CD14-positive monocyte (primary cell): ENCODE measurements at regions not wholly inside any gene's neighbourhood (a gene's known extent, or its start where the extent isn't known, plus 50 kb on each side); places are given as distances from the start of the nearest gene placed in this dataset.
A peak's percentile ranks its signal among the peaks of the same experiment; 100 is the strongest.
"Not testable (repeated sequence)": the region's sequence is repeated elsewhere in the genome, so short reads cannot be mapped to it uniquely, and the experiment has no call there.

Experiments
- DNase-seq, 3 donors: peaks; one replicate each; pipeline ENCODE4 v3.0.0-alpha.2; 2011 to 2022
- H2AFZ ChIP-seq: 2 replicates; pipeline ENCODE4 v1.6.0; 2012; ENCODE audit warnings: mild to moderate bottlenecking, low read depth, low read length, inconsistent platforms; ENCODE audit not compliant: insufficient read depth, poor library complexity, severe bottlenecking
- H3K27ac ChIP-seq, 2 donors: 1 replicate in 1 of 2; 2 replicates in 1 of 2; pipeline ENCODE4 v1.5.1; 2012 to 2013; ENCODE audit warnings: low read length in 2 of 2, control low read depth in 1 of 2, inconsistent platforms in 1 of 2, low read depth in 1 of 2, mild to moderate bottlenecking in 1 of 2
- H3K27me3 ChIP-seq, 2 donors: one replicate each; pipeline versions ENCODE4 v1.6.0 to v1.6.1; 2011 to 2013; ENCODE audit warnings: low read length in 2 of 2; ENCODE audit not compliant: control insufficient read depth in 2 of 2, insufficient read depth in 2 of 2
- H3K36me3 ChIP-seq, 2 donors: replicated peaks in 1 of 2; 1 replicate in 1 of 2; 2 replicates in 1 of 2; pipeline versions ENCODE4 v1.5.1 to v1.6.1; 2012 to 2013; ENCODE audit warnings: low read length in 2 of 2, control low read depth in 1 of 2, inconsistent platforms in 1 of 2, mild to moderate bottlenecking in 1 of 2; ENCODE audit not compliant: insufficient read depth in 2 of 2, control insufficient read depth in 1 of 2
- H3K4me1 ChIP-seq, 2 donors: 1 replicate in 1 of 2; 2 replicates in 1 of 2; pipeline versions ENCODE4 v1.5.1 to v1.6.1; 2012 to 2013; ENCODE audit warnings: low read length in 2 of 2, control low read depth in 1 of 2, inconsistent platforms in 1 of 2, mild to moderate bottlenecking in 1 of 2, moderate library complexity in 1 of 2; ENCODE audit not compliant: insufficient read depth in 2 of 2, control insufficient read depth in 1 of 2
- H3K4me2 ChIP-seq: replicated peaks from 2 replicates; pipeline ENCODE3; 2012; ENCODE audit warnings: low read length, moderate library complexity, mild to moderate bottlenecking; ENCODE audit not compliant: poor library complexity, severe bottlenecking; ENCODE audit errors: extremely low read depth
- H3K4me3 ChIP-seq, 3 experiments: fragments of 200-600 bp in 1 of 3; sonication (generic) in 1 of 3; replicated peaks in 1 of 3; 1 replicate in 2 of 3; 2 replicates in 1 of 3; pipeline ENCODE4 v1.5.1; 2011 to 2013; ENCODE audit warnings: low read length in 3 of 3, mild to moderate bottlenecking in 3 of 3, control low read depth in 2 of 3, low read depth in 2 of 3, inconsistent platforms in 1 of 3, moderate library complexity in 1 of 3
- H3K79me2 ChIP-seq: 2 replicates; pipeline ENCODE4 v1.6.0; 2012; ENCODE audit warnings: mild to moderate bottlenecking, control low read depth, inconsistent platforms, low read length, moderate library complexity; ENCODE audit not compliant: insufficient read depth
- H3K9ac ChIP-seq: 2 replicates; pipeline ENCODE4 v1.6.0; 2017; ENCODE audit warnings: low read length, mild to moderate bottlenecking; ENCODE audit not compliant: insufficient read depth, poor library complexity, severe bottlenecking
- H3K9me3 ChIP-seq, 2 donors: replicated peaks in 1 of 2; 1 replicate in 1 of 2; 2 replicates in 1 of 2; pipeline versions ENCODE4 v1.5.1 to v1.6.1; 2012 to 2013; ENCODE audit warnings: low read length in 2 of 2, control low read depth in 1 of 2; ENCODE audit not compliant: control insufficient read depth in 1 of 2, insufficient read depth in 1 of 2
- H4K20me1 ChIP-seq: 2 replicates; pipeline ENCODE4 v1.6.0; 2012; ENCODE audit warnings: mild to moderate bottlenecking, low read length, control low read depth, moderate library complexity; ENCODE audit not compliant: insufficient read depth
- H3K27ac Mint-ChIP-seq, 7 donors: one replicate each; pipeline ENCODE4 v1.8.0; 2020; ENCODE audit warnings: mild to moderate bottlenecking in 7 of 7, mixed read lengths in 7 of 7, moderate library complexity in 6 of 7, inconsistent platforms in 2 of 7
- H3K27me3 Mint-ChIP-seq, 3 donors: one replicate each; pipeline ENCODE4 v1.8.0; 2021 to 2022; ENCODE audit warnings: low read depth in 3 of 3, mild to moderate bottlenecking in 3 of 3, mixed read lengths in 3 of 3, moderate library complexity in 3 of 3, inconsistent platforms in 1 of 3
- H3K36me3 Mint-ChIP-seq, 2 donors: one replicate each; pipeline ENCODE4 v1.8.0; 2020; ENCODE audit warnings: mixed read lengths in 2 of 2, inconsistent platforms in 1 of 2, mild to moderate bottlenecking in 1 of 2
- H3K4me1 Mint-ChIP-seq: one replicate; pipeline ENCODE4 v1.8.0; 2020; ENCODE audit warnings: mild to moderate bottlenecking, mixed read lengths
- H3K4me3 Mint-ChIP-seq, 2 donors: one replicate each; pipeline ENCODE4 v1.8.0; 2020; ENCODE audit warnings: mild to moderate bottlenecking in 2 of 2, mixed read lengths in 2 of 2, moderate library complexity in 1 of 2
- H3K9me3 Mint-ChIP-seq, 7 donors: one replicate each; pipeline ENCODE4 v1.8.0; 2020 to 2022; ENCODE audit warnings: mixed read lengths in 7 of 7, mild to moderate bottlenecking in 6 of 7, moderate library complexity in 6 of 7, inconsistent platforms in 2 of 7
- CTCF ChIP-seq: fragments of 200-600 bp; IDR thresholded peaks from one replicate; pipeline ENCODE4 v1.8.0; 2022; ENCODE audit warnings: antibody characterized with exemption, mild to moderate bottlenecking
- WGBS: methylation state at CpG from one replicate; pipeline ENCODE4 v1.1.5; 2013; ENCODE audit warnings: missing lambda C conversion rate; ENCODE audit not compliant: insufficient coverage; 5-methylcytosine and 5-hydroxymethylcytosine counted together
- intact Hi-C, 2 donors: fragments of 100-400 bp; cut with micrococcal nuclease; formaldehyde crosslinking; loops; one replicate each; pipeline versions ENCODE4 v1.15.0 to v1.15.1; 2023

- Histone ChIP-seq H3K9ac (no peak overlapping the region), H3K4me3 (no peak overlapping the region), H3K79me2 (no peaks in the 10 kb centered on the region), H2AFZ (no peak overlapping the region), H4K20me1 (no peaks in the 10 kb centered on the region), H3K36me3 (no peaks in the 10 kb centered on the region), H3K27me3 (no peaks in the 10 kb centered on the region), H3K4me1 (no peaks in the 10 kb centered on the region), H3K4me2 (no peak overlapping the region), H3K9me3 (peaks cover 14 to 29% of the 10 kb centered on the region in 2 donors), H3K27ac (no peak overlapping the region)
- intact Hi-C loops: no loop called here
- no peak for TF ChIP-seq CTCF
- H3K9me3 Mint-ChIP-seq: peaks cover 10 to 27% (median 16%) of the 10 kb centered on the region in 7 donors
- H3K4me3 Mint-ChIP-seq: no peak overlapping the region
- DNase-seq: no peak
- H3K27me3 Mint-ChIP-seq: no peaks in the 10 kb centered on the region
- WGBS: no CpG with 5 or more reads among the region's 1 CpG
- H3K27ac Mint-ChIP-seq: peak overlapping the region in 1 of 7 donors; percentile 32
- H3K4me1 Mint-ChIP-seq: peaks cover 5% of the 10 kb centered on the region
- H3K36me3 Mint-ChIP-seq: no peaks in the 10 kb centered on the region
Observed at GRCh38 chr2:226086190-226086589, 686.7 kb downstream of the NYAP2 start.

GRCh38 chr2:226085425-226085824 lies 685.9 kb downstream of the NYAP2 start:
- H3K4me3 ChIP-seq, H3K36me3 Mint-ChIP-seq, H3K27me3 Mint-ChIP-seq, DNase-seq, H3K4me3 Mint-ChIP-seq, H4K20me1 ChIP-seq, H3K27ac ChIP-seq, intact Hi-C loops, H3K4me1 ChIP-seq, H3K4me1 Mint-ChIP-seq, H3K27ac Mint-ChIP-seq, H3K36me3 ChIP-seq, H3K4me2 ChIP-seq, H2AFZ ChIP-seq, H3K27me3 ChIP-seq, H3K9ac ChIP-seq, H3K79me2 ChIP-seq: not testable (repeated sequence)
- peaks cover 14 to 29% of the 10 kb centered on the region in 2 donors for H3K9me3 ChIP-seq
- H3K9me3 Mint-ChIP-seq: peaks cover 10 to 27% (median 15%) of the 10 kb centered on the region in 7 donors
